Lower leg skin (tissue), 4 donors: ENCODE measurements at regions not wholly inside any gene's neighbourhood (a gene's known extent, or its start where the extent isn't known, plus 50 kb on each side); places are given as distances from the start of the nearest gene placed in this dataset.
"Not testable (repeated sequence)": the region's sequence is repeated elsewhere in the genome, so short reads cannot be mapped to it uniquely, and the experiment has no call there.

Experiments
- DNase-seq, 2 donors: peaks; one replicate each; pipeline ENCODE4 v3.0.0-alpha.2; 2019; ENCODE audit warnings: low spot score in 2 of 2
- H3K4me3 ChIP-seq: fragments of 200-600 bp; sonication (generic); 2 replicates; pipeline ENCODE4 v1.5.1; 2017; ENCODE audit warnings: mild to moderate bottlenecking, low read depth; ENCODE audit not compliant: poor library complexity, severe bottlenecking
- CTCF ChIP-seq, 3 donors: fragments of 450-650 bp; IDR thresholded peaks; one replicate each; pipeline ENCODE4 v1.5.1; 2016; ENCODE audit warnings: antibody characterized with exemption in 3 of 3, mild to moderate bottlenecking in 3 of 3, moderate library complexity in 2 of 3
- POLR2A ChIP-seq, 2 donors: fragments of 450-650 bp; IDR thresholded peaks; one replicate each; pipeline ENCODE4 v1.6.1; 2016 to 2017; ENCODE audit warnings: antibody characterized with exemption in 2 of 2, mild to moderate bottlenecking in 1 of 2, moderate library complexity in 1 of 2
- WGBS, 2 donors: methylation state at CpG; one replicate each; pipeline ENCODE4 v1.1.5; 2018; 5-methylcytosine and 5-hydroxymethylcytosine counted together
- intact Hi-C: fragments of 100-400 bp; cut with DNase I; formaldehyde crosslinking; loops from one replicate; pipeline ENCODE4 v1.15.0; 2023; ENCODE audit warnings: low total_unique reads

GRCh38 chrY:18891994-18892393 is 118.5 kb upstream of the HSFY2 start:
- WGBS, 2 donors: 91% methylated on average over 4 of the region's 4 CpGs; no CpG with 5 or more reads in 1 of the 2 donors
- no peak overlapping the region for H3K4me3 ChIP-seq
- no peak for DNase-seq
- TF ChIP-seq POLR2A (IDR thresholded peaks at IDR 0.05) (no peak), CTCF (IDR thresholded peaks at IDR 0.05) (no peak)
- intact Hi-C loops: no loop called here

GRCh38 chrY:18889548-18889947 is 116.0 kb upstream of the HSFY2 start:
- 93% methylated on average over 2 of the region's 2 CpGs; no CpG with 5 or more reads in 1 of the 2 donors for WGBS, 2 donors

GRCh38 chrY:18884748-18885147 is 111.2 kb upstream of the HSFY2 start:
- intact Hi-C loops: no loop called here
- TF ChIP-seq POLR2A (IDR thresholded peaks at IDR 0.05) (no peak), CTCF (IDR thresholded peaks at IDR 0.05) (no peak)
- H3K4me3 ChIP-seq: no peak overlapping the region
- WGBS, 2 donors: 70% methylated on average over 2 of the region's 2 CpGs; no CpG with 5 or more reads in 1 of the 2 donors
- DNase-seq: no peak

More at GRCh38 chrY:18889548-18889947, 116.0 kb upstream of the HSFY2 start:
- TF ChIP-seq CTCF (IDR thresholded peaks at IDR 0.05): no peak
- no peak for TF ChIP-seq POLR2A (IDR thresholded peaks at IDR 0.05)
- DNase-seq: no peak
- no peak overlapping the region for H3K4me3 ChIP-seq
- intact Hi-C loops: no loop called here

GRCh38 chrY:18869145-18869544 is 95.6 kb upstream of the HSFY2 start:
- H3K4me3 ChIP-seq, intact Hi-C loops, DNase-seq: not testable (repeated sequence)
- no CpG with 5 or more reads among the region's 6 CpGs for WGBS, 2 donors

- intact Hi-C loops, H3K4me3 ChIP-seq, DNase-seq: not testable (repeated sequence)
- no CpG with 5 or more reads among the region's 3 CpGs for WGBS, 2 donors
Measured at GRCh38 chrY:18866887-18867551, 93.5 kb upstream of the HSFY2 start.

- no CpG with 5 or more reads among the region's 3 CpGs for WGBS, 2 donors
- DNase-seq, intact Hi-C loops: not testable (repeated sequence)
Measured at GRCh38 chrY:18860856-18861255, 87.3 kb upstream of the HSFY2 start.

GRCh38 chrY:18858484-18859191 is 85.1 kb upstream of the HSFY2 start:
- H3K4me3 ChIP-seq, DNase-seq, intact Hi-C loops: not testable (repeated sequence)
- WGBS, 2 donors: no CpG with 5 or more reads among the region's 2 CpGs

More at GRCh38 chrY:18860856-18861255, 87.3 kb upstream of the HSFY2 start:
- not testable (repeated sequence) for H3K4me3 ChIP-seq

GRCh38 chrY:18855184-18855583 is 81.6 kb upstream of the HSFY2 start:
- DNase-seq, intact Hi-C loops, H3K4me3 ChIP-seq: not testable (repeated sequence)
- WGBS, 2 donors: no CpG with 5 or more reads among the region's 2 CpGs

- intact Hi-C loops, DNase-seq, H3K4me3 ChIP-seq: not testable (repeated sequence)
- WGBS, 2 donors: no CpG with 5 or more reads among the region's 4 CpGs
Measured at GRCh38 chrY:18853323-18853722, 79.8 kb upstream of the HSFY2 start.

- H3K4me3 ChIP-seq, DNase-seq, intact Hi-C loops: not testable (repeated sequence)
- WGBS, 2 donors: no CpG with 5 or more reads among the region's 6 CpGs
Measured at GRCh38 chrY:18836643-18837042, 63.1 kb upstream of the HSFY2 start.
